ENCODE measurements at regions not wholly inside any gene's neighbourhood (a gene's known extent, or its start where the extent isn't known, plus 50 kb on each side); places are given as distances from the start of the nearest gene placed in this dataset.

DNA sequence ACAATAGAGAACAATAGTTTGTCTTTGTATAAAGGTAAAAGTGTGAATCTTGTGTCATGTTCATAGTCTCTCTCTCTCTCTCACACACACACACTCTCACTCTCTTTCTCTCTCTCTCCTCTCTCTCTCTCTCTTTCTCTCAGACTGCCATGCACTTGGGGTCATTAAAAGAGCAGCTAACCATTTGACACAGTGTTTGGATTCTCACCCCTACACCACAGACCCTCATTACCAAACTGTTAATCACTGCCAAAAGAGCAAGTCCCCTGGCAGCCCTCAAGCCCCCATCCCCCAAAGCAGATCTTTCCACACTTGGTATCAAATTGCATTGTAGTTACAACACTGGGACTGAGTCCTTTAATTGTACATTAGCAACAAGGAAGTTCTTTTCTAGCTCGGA, 305.8 kb upstream of the RSPO3 start:
- TF ChIP-seq, protein P1, sequence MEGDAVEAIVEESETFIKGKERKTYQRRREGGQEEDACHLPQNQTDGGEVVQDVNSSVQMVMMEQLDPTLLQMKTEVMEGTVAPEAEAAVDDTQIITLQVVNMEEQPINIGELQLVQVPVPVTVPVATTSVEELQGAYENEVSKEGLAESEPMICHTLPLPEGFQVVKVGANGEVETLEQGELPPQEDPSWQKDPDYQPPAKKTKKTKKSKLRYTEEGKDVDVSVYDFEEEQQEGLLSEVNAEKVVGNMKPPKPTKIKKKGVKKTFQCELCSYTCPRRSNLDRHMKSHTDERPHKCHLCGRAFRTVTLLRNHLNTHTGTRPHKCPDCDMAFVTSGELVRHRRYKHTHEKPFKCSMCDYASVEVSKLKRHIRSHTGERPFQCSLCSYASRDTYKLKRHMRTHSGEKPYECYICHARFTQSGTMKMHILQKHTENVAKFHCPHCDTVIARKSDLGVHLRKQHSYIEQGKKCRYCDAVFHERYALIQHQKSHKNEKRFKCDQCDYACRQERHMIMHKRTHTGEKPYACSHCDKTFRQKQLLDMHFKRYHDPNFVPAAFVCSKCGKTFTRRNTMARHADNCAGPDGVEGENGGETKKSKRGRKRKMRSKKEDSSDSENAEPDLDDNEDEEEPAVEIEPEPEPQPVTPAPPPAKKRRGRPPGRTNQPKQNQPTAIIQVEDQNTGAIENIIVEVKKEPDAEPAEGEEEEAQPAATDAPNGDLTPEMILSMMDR (IDR thresholded peaks at IDR 0.05 in 2 of 3, conservative IDR thresholded peaks at IDR 0.05 in 1 of 3; ENCODE audit: borderline replicate concordance in 1 of 3, insufficient read depth in 1 of 3, low read depth in 2 of 3, low read length in 2 of 3): no peak
- TF ChIP-seq EZH2 (IDR thresholded peaks at IDR 0.05): no peak
- TF ChIP-seq, protein P2, sequence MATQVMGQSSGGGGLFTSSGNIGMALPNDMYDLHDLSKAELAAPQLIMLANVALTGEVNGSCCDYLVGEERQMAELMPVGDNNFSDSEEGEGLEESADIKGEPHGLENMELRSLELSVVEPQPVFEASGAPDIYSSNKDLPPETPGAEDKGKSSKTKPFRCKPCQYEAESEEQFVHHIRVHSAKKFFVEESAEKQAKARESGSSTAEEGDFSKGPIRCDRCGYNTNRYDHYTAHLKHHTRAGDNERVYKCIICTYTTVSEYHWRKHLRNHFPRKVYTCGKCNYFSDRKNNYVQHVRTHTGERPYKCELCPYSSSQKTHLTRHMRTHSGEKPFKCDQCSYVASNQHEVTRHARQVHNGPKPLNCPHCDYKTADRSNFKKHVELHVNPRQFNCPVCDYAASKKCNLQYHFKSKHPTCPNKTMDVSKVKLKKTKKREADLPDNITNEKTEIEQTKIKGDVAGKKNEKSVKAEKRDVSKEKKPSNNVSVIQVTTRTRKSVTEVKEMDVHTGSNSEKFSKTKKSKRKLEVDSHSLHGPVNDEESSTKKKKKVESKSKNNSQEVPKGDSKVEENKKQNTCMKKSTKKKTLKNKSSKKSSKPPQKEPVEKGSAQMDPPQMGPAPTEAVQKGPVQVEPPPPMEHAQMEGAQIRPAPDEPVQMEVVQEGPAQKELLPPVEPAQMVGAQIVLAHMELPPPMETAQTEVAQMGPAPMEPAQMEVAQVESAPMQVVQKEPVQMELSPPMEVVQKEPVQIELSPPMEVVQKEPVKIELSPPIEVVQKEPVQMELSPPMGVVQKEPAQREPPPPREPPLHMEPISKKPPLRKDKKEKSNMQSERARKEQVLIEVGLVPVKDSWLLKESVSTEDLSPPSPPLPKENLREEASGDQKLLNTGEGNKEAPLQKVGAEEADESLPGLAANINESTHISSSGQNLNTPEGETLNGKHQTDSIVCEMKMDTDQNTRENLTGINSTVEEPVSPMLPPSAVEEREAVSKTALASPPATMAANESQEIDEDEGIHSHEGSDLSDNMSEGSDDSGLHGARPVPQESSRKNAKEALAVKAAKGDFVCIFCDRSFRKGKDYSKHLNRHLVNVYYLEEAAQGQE (IDR thresholded peaks at IDR 0.05; ENCODE audit: low read depth): no peak
